ENCODE measurements at regions not wholly inside any gene's neighbourhood (a gene's known extent, or its start where the extent isn't known, plus 50 kb on each side); places are given as distances from the start of the nearest gene placed in this dataset.

DNA sequence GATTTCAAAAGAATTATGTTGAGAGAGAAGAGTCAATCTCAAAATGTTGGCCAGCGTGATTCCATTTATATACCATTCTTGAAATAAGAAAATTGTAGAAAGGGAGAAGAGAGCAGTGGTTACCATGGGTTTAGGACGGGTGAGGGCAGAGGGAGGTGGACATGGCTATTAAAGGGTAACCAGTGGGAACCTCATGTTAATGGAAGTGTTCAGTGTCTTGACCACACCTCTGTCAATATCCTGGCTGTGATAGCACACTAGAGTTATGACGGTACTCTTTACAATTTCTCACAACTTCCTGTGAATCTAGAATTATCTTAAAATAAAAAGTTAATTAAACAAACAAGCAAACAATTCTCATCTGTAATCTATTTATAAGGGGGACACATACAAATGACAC lies 821.2 kb downstream of the VRK1 start:
- Histone ChIP-seq H3K4me3 (ENCODE audit: low read depth, low read length) (no peak overlapping the region), H3K36me3 (ENCODE audit: control insufficient read depth, insufficient read depth, low read length) (no peaks in the 10 kb centered on the region), H3K27me3 (ENCODE audit: control insufficient read depth, insufficient read depth, low read length) (no peaks in the 10 kb centered on the region)
- ChIA-PET POLR2A (no interaction called here), CTCF (interaction anchor here (1.2 kb wide), 1 partner anchor 171 kb away, joined by 4 read pairs; no protein-coding TSS in a partner anchor)
- no peak for DNase-seq (ENCODE audit: low read depth)
- TF ChIP-seq CTCF (IDR thresholded peaks at IDR 0.05; ENCODE audit: insufficient read depth, low read depth, low read length) = no peak

- CTCF ChIA-PET = interaction anchor here (1.2 kb wide), 1 partner anchor 170 kb away, joined by 4 read pairs; no protein-coding TSS in a partner anchor
- POLR2A ChIA-PET = no interaction called here
- no peak overlapping the region for H3K4me3 ChIP-seq (ENCODE audit: low read depth, low read length)
Observed at GRCh38 chr14:97618917-97619690, 821.9 kb downstream of the VRK1 start.

GRCh38 chr14:97620066-97620465 lies 822.9 kb downstream of the VRK1 start:
- ChIA-PET CTCF (no interaction called here), POLR2A (no interaction called here)
- no peak for DNase-seq (ENCODE audit: low read depth)
- no peak for TF ChIP-seq CTCF (IDR thresholded peaks at IDR 0.05; ENCODE audit: insufficient read depth, low read depth, low read length)
- Histone ChIP-seq H3K4me3 (ENCODE audit: low read depth, low read length) (no peak overlapping the region), H3K27me3 (ENCODE audit: control insufficient read depth, insufficient read depth, low read length) (no peaks in the 10 kb centered on the region), H3K36me3 (ENCODE audit: control insufficient read depth, insufficient read depth, low read length) (no peaks in the 10 kb centered on the region)

More at GRCh38 chr14:97618917-97619690, 821.9 kb downstream of the VRK1 start:
- Histone ChIP-seq H3K36me3 (ENCODE audit: control insufficient read depth, insufficient read depth, low read length) (no peaks in the 10 kb centered on the region), H3K27me3 (ENCODE audit: control insufficient read depth, insufficient read depth, low read length) (no peaks in the 10 kb centered on the region)
- TF ChIP-seq CTCF (IDR thresholded peaks at IDR 0.05; ENCODE audit: insufficient read depth, low read depth, low read length) = no peak
- DNase-seq (ENCODE audit: low read depth) = no peak

DNA sequence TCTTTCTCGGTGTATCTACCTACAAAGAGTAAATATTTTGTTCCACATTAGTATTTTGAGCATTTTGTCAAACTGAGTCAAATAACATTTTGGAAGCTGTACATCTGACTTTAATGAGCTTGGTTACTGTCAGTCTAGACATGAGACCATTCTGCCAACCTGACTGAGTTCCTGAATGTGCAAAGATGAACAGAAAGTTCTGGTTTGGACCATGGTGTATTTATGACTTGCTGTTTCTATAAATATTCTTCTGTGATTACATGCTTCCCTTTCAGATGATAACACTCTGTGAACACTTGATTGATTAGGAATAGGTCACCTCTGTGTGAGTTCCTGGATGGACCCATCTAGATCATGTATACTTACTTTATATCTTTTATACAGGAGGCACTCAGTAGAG lies 827.8 kb downstream of the VRK1 start:
- TF ChIP-seq CTCF (IDR thresholded peaks at IDR 0.05; ENCODE audit: insufficient read depth, low read depth, low read length) = no peak
- Histone ChIP-seq H3K27me3 (ENCODE audit: control insufficient read depth, insufficient read depth, low read length) (no peaks in the 10 kb centered on the region), H3K36me3 (ENCODE audit: control insufficient read depth, insufficient read depth, low read length) (no peaks in the 10 kb centered on the region), H3K4me3 (ENCODE audit: low read depth, low read length) (no peak overlapping the region)
- CTCF ChIA-PET = no interaction called here
- DNase-seq (ENCODE audit: low read depth) = no peak
- POLR2A ChIA-PET = no interaction called here

DNA sequence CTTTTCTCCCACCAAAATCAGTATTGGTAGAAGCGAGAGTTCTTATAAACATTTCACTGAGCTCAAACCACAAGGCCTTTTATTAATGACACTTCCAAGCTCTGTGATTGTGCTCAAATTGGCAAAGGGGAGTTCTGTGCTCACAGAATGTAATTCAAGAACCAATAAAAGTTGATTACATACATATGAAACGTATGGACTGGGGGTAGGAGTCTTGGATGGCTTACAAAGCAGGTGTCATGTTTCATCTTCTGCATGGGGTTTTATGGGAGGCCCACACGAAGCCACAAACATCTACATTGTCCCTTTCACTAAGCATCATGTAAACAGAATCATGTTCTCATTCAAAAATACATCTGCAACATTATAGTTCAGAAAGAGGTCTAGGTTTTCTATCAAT lies 828.3 kb downstream of the VRK1 start:
- Histone ChIP-seq H3K4me3 (ENCODE audit: low read depth, low read length) (no peak overlapping the region), H3K36me3 (ENCODE audit: control insufficient read depth, insufficient read depth, low read length) (no peaks in the 10 kb centered on the region), H3K27me3 (ENCODE audit: control insufficient read depth, insufficient read depth, low read length) (no peaks in the 10 kb centered on the region)
- TF ChIP-seq CTCF (IDR thresholded peaks at IDR 0.05; ENCODE audit: insufficient read depth, low read depth, low read length) = no peak
- CTCF ChIA-PET = no interaction called here
- POLR2A ChIA-PET = no interaction called here
- no peak for DNase-seq (ENCODE audit: low read depth)
